ENCODE measurements at regions not wholly inside any gene's neighbourhood (a gene's known extent, or its start where the extent isn't known, plus 50 kb on each side); places are given as distances from the start of the nearest gene placed in this dataset.

GRCh38 chr6:2600363-2600762 lies 150.4 kb downstream of the MYLK4 start:
- no peak for TF ChIP-seq CTCF (IDR thresholded peaks at IDR 0.05; ENCODE audit: poor library complexity)
- no peak for TF ChIP-seq EZH2 (IDR thresholded peaks at IDR 0.05; ENCODE audit: borderline replicate concordance)
- TF ChIP-seq EZH2phosphoT487 (IDR thresholded peaks at IDR 0.05; ENCODE audit: low read depth, severe bottlenecking, unreplicated experiment) = no peak

Measured in hepatocyte (in vitro differentiated cells).